ENCODE measurements at regions not wholly inside any gene's neighbourhood (a gene's known extent, or its start where the extent isn't known, plus 50 kb on each side); places are given as distances from the start of the nearest gene placed in this dataset.

GRCh38 chr1:76744989-76745388 lies 122.3 kb upstream of the ST6GALNAC5 start:
- CTCF ChIA-PET (ENCODE audit: unreplicated experiment) = no interaction called here
- Histone ChIP-seq H3K9me2 (ENCODE audit: insufficient read depth, low read length) (no peaks in the 10 kb centered on the region), H3K4me2 (ENCODE audit: low read length) (no peak overlapping the region), H3K9me3 (ENCODE audit: low read length) (no peaks in the 10 kb centered on the region), H3K79me2 (ENCODE audit: insufficient read depth, low read depth, low read length) (no peaks in the 10 kb centered on the region), H3K4me1 (ENCODE audit: insufficient read depth, low read length, poor library complexity, severe bottlenecking) (no peaks in the 10 kb centered on the region), H3K4me3 (ENCODE audit: low read depth, low read length, poor library complexity, severe bottlenecking) (no peak overlapping the region), H4K20me1 (ENCODE audit: insufficient read depth, low read length) (no peaks in the 10 kb centered on the region), H3K27ac (ENCODE audit: low read depth, low read length, poor library complexity, severe bottlenecking) (no peak overlapping the region), H3K36me3 (ENCODE audit: insufficient read depth, low read length) (no peaks in the 10 kb centered on the region), H2AFZ (ENCODE audit: low read length) (no peak overlapping the region)
- intact Hi-C loops (cut with micrococcal nuclease; ENCODE audit: unreplicated experiment) = no loop called here
- BruUV-seq (replicated peaks) = no TSS peak
- TF ChIP-seq CTCF (conservative IDR thresholded peaks at IDR 0.05; ENCODE audit: low read length) = no peak
- TF ChIP-seq EZH2phosphoT487 (IDR thresholded peaks at IDR 0.05; ENCODE audit: borderline replicate concordance, low read depth, low read length) = no peak
- POLR2A ChIA-PET = no interaction called here
- no peak for DNase-seq (ENCODE audit: low spot score)

- Histone ChIP-seq H3K4me3 (ENCODE audit: low read depth, low read length, poor library complexity, severe bottlenecking) (no peak overlapping the region), H3K36me3 (ENCODE audit: insufficient read depth, low read length) (no peaks in the 10 kb centered on the region), H3K4me1 (ENCODE audit: insufficient read depth, low read length, poor library complexity, severe bottlenecking) (no peaks in the 10 kb centered on the region), H4K20me1 (ENCODE audit: insufficient read depth, low read length) (no peaks in the 10 kb centered on the region), H3K4me2 (ENCODE audit: low read length) (no peak overlapping the region), H3K9me2 (ENCODE audit: insufficient read depth, low read length) (no peaks in the 10 kb centered on the region), H2AFZ (ENCODE audit: low read length) (no peak overlapping the region), H3K27ac (ENCODE audit: low read depth, low read length, poor library complexity, severe bottlenecking) (no peak overlapping the region), H3K9me3 (ENCODE audit: low read length) (no peaks in the 10 kb centered on the region), H3K79me2 (ENCODE audit: insufficient read depth, low read depth, low read length) (no peaks in the 10 kb centered on the region)
- no TSS peak for BruUV-seq (replicated peaks)
- POLR2A ChIA-PET = no interaction called here
- CTCF ChIA-PET (ENCODE audit: unreplicated experiment) = no interaction called here
- intact Hi-C loops (cut with micrococcal nuclease; ENCODE audit: unreplicated experiment) = no loop called here
- no peak for DNase-seq (ENCODE audit: low spot score)
- TF ChIP-seq EZH2phosphoT487 (IDR thresholded peaks at IDR 0.05; ENCODE audit: borderline replicate concordance, low read depth, low read length) (no peak), CTCF (conservative IDR thresholded peaks at IDR 0.05; ENCODE audit: low read length) (no peak)
Measured at GRCh38 chr1:76746206-76746605, 121.1 kb upstream of the ST6GALNAC5 start.

GRCh38 chr1:76754730-76755129 lies 112.5 kb upstream of the ST6GALNAC5 start:
- intact Hi-C loops (cut with micrococcal nuclease; ENCODE audit: unreplicated experiment) = loop anchor here (10.0 kb wide), 1 partner anchor 600 kb away; no protein-coding TSS in a partner anchor
- no TSS peak for BruUV-seq (replicated peaks)
- DNase-seq (ENCODE audit: low spot score) = no peak
- Histone ChIP-seq H3K79me2 (ENCODE audit: insufficient read depth, low read depth, low read length) (no peaks in the 10 kb centered on the region), H3K36me3 (ENCODE audit: insufficient read depth, low read length) (no peaks in the 10 kb centered on the region), H3K4me2 (ENCODE audit: low read length) (no peak overlapping the region), H2AFZ (ENCODE audit: low read length) (no peak overlapping the region), H3K9me3 (ENCODE audit: low read length) (no peaks in the 10 kb centered on the region), H4K20me1 (ENCODE audit: insufficient read depth, low read length) (no peaks in the 10 kb centered on the region), H3K27ac (ENCODE audit: low read depth, low read length, poor library complexity, severe bottlenecking) (no peak overlapping the region), H3K4me3 (ENCODE audit: low read depth, low read length, poor library complexity, severe bottlenecking) (no peak overlapping the region), H3K4me1 (ENCODE audit: insufficient read depth, low read length, poor library complexity, severe bottlenecking) (no peaks in the 10 kb centered on the region), H3K9me2 (ENCODE audit: insufficient read depth, low read length) (no peaks in the 10 kb centered on the region)
- POLR2A ChIA-PET = no interaction called here
- CTCF ChIA-PET (ENCODE audit: unreplicated experiment) = no interaction called here
- TF ChIP-seq CTCF (conservative IDR thresholded peaks at IDR 0.05; ENCODE audit: low read length) (no peak), EZH2phosphoT487 (IDR thresholded peaks at IDR 0.05; ENCODE audit: borderline replicate concordance, low read depth, low read length) (no peak)

Measured in OCI-LY7 (cell line).